ENCODE measurements at regions not wholly inside any gene's neighbourhood (a gene's known extent, or its start where the extent isn't known, plus 50 kb on each side); places are given as distances from the start of the nearest gene placed in this dataset.

GRCh38 chr2:116832148-116832547 is 982.3 kb upstream of the DDX18 start:
- H3K27ac ChIP-seq (ENCODE audit: low read depth in 1 of 2, low read length in 2 of 2): no peak overlapping the region
- ATAC-seq (ENCODE audit: low FRiP score) (no peak), DNase-seq (no peak)
- H3K4me1 ChIP-seq (ENCODE audit: control insufficient read depth in 1 of 2, insufficient read depth in 2 of 2, low read length in 2 of 2): no peaks in the 10 kb centered on the region
- H3K27me3 ChIP-seq (ENCODE audit: control insufficient read depth in 1 of 2, insufficient read depth in 2 of 2, low read length in 1 of 2): no peaks in the 10 kb centered on the region
- intact Hi-C loops (cut with DNase I): no loop called here
- no peak overlapping the region for H3K4me3 ChIP-seq (ENCODE audit: low read length in 2 of 2)
- WGBS, 2 donors: 59 to 91% methylated on average over 2 of the region's 2 CpGs
- H3K36me3 ChIP-seq (ENCODE audit: control insufficient read depth in 1 of 2, insufficient read depth in 2 of 2, low read length in 1 of 2): no peaks in the 10 kb centered on the region
- peaks cover 3% of the 10 kb centered on the region for H3K9me3 ChIP-seq (ENCODE audit: control insufficient read depth, low read length)

- intact Hi-C loops (cut with DNase I): no loop called here
- DNase-seq (no peak), ATAC-seq (ENCODE audit: low FRiP score) (no peak)
- Histone ChIP-seq H3K27ac (ENCODE audit: low read depth in 1 of 2, low read length in 2 of 2) (no peak overlapping the region), H3K4me1 (ENCODE audit: control insufficient read depth in 1 of 2, insufficient read depth in 2 of 2, low read length in 2 of 2) (no peaks in the 10 kb centered on the region), H3K36me3 (ENCODE audit: control insufficient read depth in 1 of 2, insufficient read depth in 2 of 2, low read length in 1 of 2) (no peaks in the 10 kb centered on the region), H3K9me3 (ENCODE audit: control insufficient read depth, low read length) (peaks cover 3% of the 10 kb centered on the region), H3K27me3 (ENCODE audit: control insufficient read depth in 1 of 2, insufficient read depth in 2 of 2, low read length in 1 of 2) (no peaks in the 10 kb centered on the region), H3K4me3 (ENCODE audit: low read length in 2 of 2) (no peak overlapping the region)
- 74 to 85% methylated on average over 3 of the region's 3 CpGs for WGBS, 2 donors
Observed at GRCh38 chr2:116833052-116833451, 981.4 kb upstream of the DDX18 start.

GRCh38 chr2:116842164-116842563 is 972.3 kb upstream of the DDX18 start:
- Histone ChIP-seq H3K4me1 (ENCODE audit: control insufficient read depth in 1 of 2, insufficient read depth in 2 of 2, low read length in 2 of 2) (no peaks in the 10 kb centered on the region), H3K9me3 (ENCODE audit: control insufficient read depth, low read length) (no peaks in the 10 kb centered on the region), H3K4me3 (ENCODE audit: low read length in 2 of 2) (no peak overlapping the region), H3K27ac (ENCODE audit: low read depth in 1 of 2, low read length in 2 of 2) (no peak overlapping the region), H3K36me3 (ENCODE audit: control insufficient read depth in 1 of 2, insufficient read depth in 2 of 2, low read length in 1 of 2) (no peaks in the 10 kb centered on the region), H3K27me3 (ENCODE audit: control insufficient read depth in 1 of 2, insufficient read depth in 2 of 2, low read length in 1 of 2) (no peaks in the 10 kb centered on the region)
- intact Hi-C loops (cut with DNase I): no loop called here
- WGBS, 2 donors: 66 to 82% methylated on average over 5 of the region's 5 CpGs
- ATAC-seq (ENCODE audit: low FRiP score) (peak; percentile 36), DNase-seq (peak in 1 of 2 donors; percentile 55)

- no peak for DNase-seq
- Histone ChIP-seq H3K4me3 (ENCODE audit: low read length in 2 of 2) (no peak overlapping the region), H3K9me3 (ENCODE audit: control insufficient read depth, low read length) (no peaks in the 10 kb centered on the region), H3K27me3 (ENCODE audit: control insufficient read depth in 1 of 2, insufficient read depth in 2 of 2, low read length in 1 of 2) (no peaks in the 10 kb centered on the region), H3K27ac (ENCODE audit: low read depth in 1 of 2, low read length in 2 of 2) (no peak overlapping the region), H3K36me3 (ENCODE audit: control insufficient read depth in 1 of 2, insufficient read depth in 2 of 2, low read length in 1 of 2) (no peaks in the 10 kb centered on the region), H3K4me1 (ENCODE audit: control insufficient read depth in 1 of 2, insufficient read depth in 2 of 2, low read length in 2 of 2) (no peaks in the 10 kb centered on the region)
- WGBS, 2 donors: 80 to 81% methylated on average over 4 of the region's 4 CpGs
- intact Hi-C loops (cut with DNase I): no loop called here
- no peak for ATAC-seq (ENCODE audit: low FRiP score)
Observed at GRCh38 chr2:116859708-116860107, 954.8 kb upstream of the DDX18 start.

- Histone ChIP-seq H3K4me1 (ENCODE audit: control insufficient read depth in 1 of 2, insufficient read depth in 2 of 2, low read length in 2 of 2) (no peaks in the 10 kb centered on the region), H3K27me3 (ENCODE audit: control insufficient read depth in 1 of 2, insufficient read depth in 2 of 2, low read length in 1 of 2) (no peaks in the 10 kb centered on the region), H3K36me3 (ENCODE audit: control insufficient read depth in 1 of 2, insufficient read depth in 2 of 2, low read length in 1 of 2) (no peaks in the 10 kb centered on the region), H3K9me3 (ENCODE audit: control insufficient read depth, low read length) (no peaks in the 10 kb centered on the region), H3K4me3 (ENCODE audit: low read length in 2 of 2) (no peak overlapping the region), H3K27ac (ENCODE audit: low read depth in 1 of 2, low read length in 2 of 2) (no peak overlapping the region)
- WGBS, 2 donors: 76 to 77% methylated on average over 5 of the region's 5 CpGs
- intact Hi-C loops (cut with DNase I): no loop called here
- DNase-seq: no peak
- ATAC-seq (ENCODE audit: low FRiP score): no peak
Observed at GRCh38 chr2:116874021-116874420, 940.5 kb upstream of the DDX18 start.

GRCh38 chr2:116877274-116877673 is 937.2 kb upstream of the DDX18 start:
- Histone ChIP-seq H3K27me3 (ENCODE audit: control insufficient read depth in 1 of 2, insufficient read depth in 2 of 2, low read length in 1 of 2) (no peaks in the 10 kb centered on the region), H3K4me1 (ENCODE audit: control insufficient read depth in 1 of 2, insufficient read depth in 2 of 2, low read length in 2 of 2) (no peaks in the 10 kb centered on the region), H3K4me3 (ENCODE audit: low read length in 2 of 2) (no peak overlapping the region), H3K36me3 (ENCODE audit: control insufficient read depth in 1 of 2, insufficient read depth in 2 of 2, low read length in 1 of 2) (no peaks in the 10 kb centered on the region), H3K27ac (ENCODE audit: low read depth in 1 of 2, low read length in 2 of 2) (no peak overlapping the region), H3K9me3 (ENCODE audit: control insufficient read depth, low read length) (no peaks in the 10 kb centered on the region)
- intact Hi-C loops (cut with DNase I): no loop called here
- no peak for ATAC-seq (ENCODE audit: low FRiP score)
- DNase-seq: no peak
- WGBS, 2 donors: 67 to 79% methylated on average over 1 of the region's 1 CpG

- no peak overlapping the region for H3K4me3 ChIP-seq (ENCODE audit: low read length in 2 of 2)
- ATAC-seq (ENCODE audit: low FRiP score): no peak
- 90 to 93% methylated on average over 2 of the region's 2 CpGs for WGBS, 2 donors
- H3K27ac ChIP-seq (ENCODE audit: low read depth in 1 of 2, low read length in 2 of 2): no peak overlapping the region
- no peaks in the 10 kb centered on the region for H3K27me3 ChIP-seq (ENCODE audit: control insufficient read depth in 1 of 2, insufficient read depth in 2 of 2, low read length in 1 of 2)
- no peak for DNase-seq
- no peaks in the 10 kb centered on the region for H3K36me3 ChIP-seq (ENCODE audit: control insufficient read depth in 1 of 2, insufficient read depth in 2 of 2, low read length in 1 of 2)
- intact Hi-C loops (cut with DNase I): no loop called here
- no peaks in the 10 kb centered on the region for H3K4me1 ChIP-seq (ENCODE audit: control insufficient read depth in 1 of 2, insufficient read depth in 2 of 2, low read length in 2 of 2)
- H3K9me3 ChIP-seq (ENCODE audit: control insufficient read depth, low read length): no peaks in the 10 kb centered on the region
Observed at GRCh38 chr2:116877944-116878343, 936.5 kb upstream of the DDX18 start.

- Histone ChIP-seq H3K4me1 (ENCODE audit: control insufficient read depth in 1 of 2, insufficient read depth in 2 of 2, low read length in 2 of 2) (no peaks in the 10 kb centered on the region), H3K27ac (ENCODE audit: low read depth in 1 of 2, low read length in 2 of 2) (no peak overlapping the region), H3K36me3 (ENCODE audit: control insufficient read depth in 1 of 2, insufficient read depth in 2 of 2, low read length in 1 of 2) (no peaks in the 10 kb centered on the region), H3K4me3 (ENCODE audit: low read length in 2 of 2) (no peak overlapping the region), H3K9me3 (ENCODE audit: control insufficient read depth, low read length) (no peaks in the 10 kb centered on the region), H3K27me3 (ENCODE audit: control insufficient read depth in 1 of 2, insufficient read depth in 2 of 2, low read length in 1 of 2) (no peaks in the 10 kb centered on the region)
- intact Hi-C loops (cut with DNase I): no loop called here
- 23 to 37% methylated on average over 2 of the region's 2 CpGs for WGBS, 2 donors
- ATAC-seq (ENCODE audit: low FRiP score): no peak
- no peak for DNase-seq
Observed at GRCh38 chr2:116879650-116880160, 934.8 kb upstream of the DDX18 start.

- H3K9me3 ChIP-seq (ENCODE audit: control insufficient read depth, low read length): no peaks in the 10 kb centered on the region
- H3K36me3 ChIP-seq (ENCODE audit: control insufficient read depth in 1 of 2, insufficient read depth in 2 of 2, low read length in 1 of 2): no peaks in the 10 kb centered on the region
- H3K27me3 ChIP-seq (ENCODE audit: control insufficient read depth in 1 of 2, insufficient read depth in 2 of 2, low read length in 1 of 2): no peaks in the 10 kb centered on the region
- ATAC-seq (ENCODE audit: low FRiP score): no peak
- no peak overlapping the region for H3K27ac ChIP-seq (ENCODE audit: low read depth in 1 of 2, low read length in 2 of 2)
- WGBS, 2 donors: 11 to 21% methylated on average over 1 of the region's 1 CpG
- DNase-seq: no peak
- no peaks in the 10 kb centered on the region for H3K4me1 ChIP-seq (ENCODE audit: control insufficient read depth in 1 of 2, insufficient read depth in 2 of 2, low read length in 2 of 2)
- no peak overlapping the region for H3K4me3 ChIP-seq (ENCODE audit: low read length in 2 of 2)
- intact Hi-C loops (cut with DNase I): no loop called here
Observed at GRCh38 chr2:116891191-116891590, 923.3 kb upstream of the DDX18 start.
